Erythroblast (primary cell): ENCODE measurements at regions not wholly inside any gene's neighbourhood (a gene's known extent, or its start where the extent isn't known, plus 50 kb on each side); places are given as distances from the start of the nearest gene placed in this dataset.

Experiments
- GATA1 ChIP-seq: IDR thresholded peaks from 2 replicates; pipeline ENCODE4 v1.6.1; 2011; ENCODE audit warnings: low read depth, mild to moderate bottlenecking, control low read depth, low read length, moderate library complexity
- POLR2A ChIP-seq: IDR thresholded peaks from 2 replicates; pipeline ENCODE4 v1.6.1; 2011; ENCODE audit warnings: mild to moderate bottlenecking, low read length

GRCh38 chr13:76668141-76668540 lies 218.1 kb downstream of the KCTD12 start:
- TF ChIP-seq POLR2A = no peak
- TF ChIP-seq GATA1 = no peak
